Keratinocyte (primary cell): ENCODE measurements at regions not wholly inside any gene's neighbourhood (a gene's known extent, or its start where the extent isn't known, plus 50 kb on each side); places are given as distances from the start of the nearest gene placed in this dataset.

Experiments
- EZH2 ChIP-seq: IDR thresholded peaks from one replicate; pipeline ENCODE4 v1.6.1; 2012; ENCODE audit warnings: inconsistent platforms, mild to moderate bottlenecking, low read length, moderate library complexity
- TF ChIP-seq, protein P1 (sequence below), 3 experiments: IDR thresholded peaks in 1 of 3; conservative IDR thresholded peaks in 1 of 3; optimal IDR thresholded peaks in 1 of 3; 2 replicates in 2 of 3; 3 replicates in 1 of 3; pipeline versions ENCODE3 to v1.5.1; 2011; ENCODE audit warnings: low read length in 3 of 3, mild to moderate bottlenecking in 3 of 3, moderate library complexity in 2 of 3, control low read depth in 1 of 3, inconsistent platforms in 1 of 3; ENCODE audit not compliant: insufficient read depth in 2 of 3; ENCODE audit errors: extremely low read depth in 1 of 3

DNA sequence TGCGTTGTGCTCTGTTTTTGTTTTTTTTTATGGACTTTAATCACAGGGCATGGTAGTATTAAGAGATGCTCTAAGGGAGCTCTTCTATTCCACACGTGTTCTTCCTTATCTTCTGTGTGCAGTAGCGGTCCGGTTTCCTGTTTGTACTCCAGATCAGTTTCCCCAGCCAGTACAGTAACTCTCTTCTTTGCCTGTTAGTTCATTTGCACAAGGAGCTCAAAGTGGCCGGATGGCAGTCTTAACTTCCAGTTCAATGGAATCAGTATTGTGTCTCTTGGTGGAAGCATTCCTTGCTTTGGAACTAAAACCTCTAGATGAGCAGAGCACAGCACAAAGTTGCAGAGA lies 122.0 kb downstream of the KLF13 start:
- TF ChIP-seq, protein P1, sequence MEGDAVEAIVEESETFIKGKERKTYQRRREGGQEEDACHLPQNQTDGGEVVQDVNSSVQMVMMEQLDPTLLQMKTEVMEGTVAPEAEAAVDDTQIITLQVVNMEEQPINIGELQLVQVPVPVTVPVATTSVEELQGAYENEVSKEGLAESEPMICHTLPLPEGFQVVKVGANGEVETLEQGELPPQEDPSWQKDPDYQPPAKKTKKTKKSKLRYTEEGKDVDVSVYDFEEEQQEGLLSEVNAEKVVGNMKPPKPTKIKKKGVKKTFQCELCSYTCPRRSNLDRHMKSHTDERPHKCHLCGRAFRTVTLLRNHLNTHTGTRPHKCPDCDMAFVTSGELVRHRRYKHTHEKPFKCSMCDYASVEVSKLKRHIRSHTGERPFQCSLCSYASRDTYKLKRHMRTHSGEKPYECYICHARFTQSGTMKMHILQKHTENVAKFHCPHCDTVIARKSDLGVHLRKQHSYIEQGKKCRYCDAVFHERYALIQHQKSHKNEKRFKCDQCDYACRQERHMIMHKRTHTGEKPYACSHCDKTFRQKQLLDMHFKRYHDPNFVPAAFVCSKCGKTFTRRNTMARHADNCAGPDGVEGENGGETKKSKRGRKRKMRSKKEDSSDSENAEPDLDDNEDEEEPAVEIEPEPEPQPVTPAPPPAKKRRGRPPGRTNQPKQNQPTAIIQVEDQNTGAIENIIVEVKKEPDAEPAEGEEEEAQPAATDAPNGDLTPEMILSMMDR (optimal IDR thresholded peaks at IDR 0.05 in 1 of 3, IDR thresholded peaks at IDR 0.05 in 1 of 3, conservative IDR thresholded peaks at IDR 0.05 in 1 of 3; ENCODE audit: extremely low read depth in 1 of 3, insufficient read depth in 2 of 3, low read length in 3 of 3) = no peak
- TF ChIP-seq EZH2 = no peak
